HG02571 (cell line): ENCODE measurements at regions not wholly inside any gene's neighbourhood (a gene's known extent, or its start where the extent isn't known, plus 50 kb on each side); places are given as distances from the start of the nearest gene placed in this dataset.
"Not testable (repeated sequence)": the region's sequence is repeated elsewhere in the genome, so short reads cannot be mapped to it uniquely, and the experiment has no call there.

Source experiments
- ATAC-seq: cut with Tn5 transposase; IDR thresholded peaks from one replicate; pipeline ENCODE4 v1.9.1; 2021; ENCODE audit warnings: mild to moderate bottlenecking, moderate library complexity; ENCODE audit not compliant: unreplicated experiment

DNA sequence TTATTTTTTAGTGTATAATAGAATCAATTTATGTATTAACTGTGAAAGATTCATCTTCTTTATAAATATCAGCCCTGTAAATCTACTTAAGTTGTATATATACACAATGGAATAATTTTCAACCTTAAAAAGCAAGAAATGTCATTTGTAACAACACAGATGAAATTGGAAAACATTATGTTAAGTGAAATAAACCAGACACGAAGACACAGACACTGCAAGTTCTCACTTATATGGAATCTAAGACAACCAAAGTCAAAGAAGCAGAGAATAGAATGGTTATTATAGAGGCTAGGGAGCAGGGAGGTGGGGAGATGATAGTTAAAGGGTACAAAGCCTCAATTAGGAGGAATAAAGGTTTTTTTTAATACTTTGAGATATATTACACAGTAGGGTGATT, 1404.4 kb downstream of the HACE1 start:
- no peak for ATAC-seq

DNA sequence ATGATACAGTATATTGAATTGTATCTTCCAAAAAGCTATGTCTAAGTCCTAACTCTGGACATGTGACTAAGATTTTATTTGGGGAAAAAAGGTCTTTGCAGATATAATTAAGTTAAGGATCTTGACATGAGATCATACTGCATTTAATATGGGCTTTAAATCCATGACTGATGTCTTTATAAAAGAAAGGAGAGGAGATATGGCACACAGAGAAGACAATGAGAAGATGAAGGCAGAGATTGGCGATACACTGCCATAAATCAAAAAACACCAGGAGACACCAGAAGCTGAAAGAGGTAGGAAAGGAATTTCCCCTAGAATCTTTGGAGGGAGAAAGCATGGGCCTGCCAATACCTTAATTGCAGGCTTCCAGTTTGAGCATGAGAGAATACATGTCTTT, 1450.2 kb downstream of the HACE1 start:
- no peak for ATAC-seq

DNA sequence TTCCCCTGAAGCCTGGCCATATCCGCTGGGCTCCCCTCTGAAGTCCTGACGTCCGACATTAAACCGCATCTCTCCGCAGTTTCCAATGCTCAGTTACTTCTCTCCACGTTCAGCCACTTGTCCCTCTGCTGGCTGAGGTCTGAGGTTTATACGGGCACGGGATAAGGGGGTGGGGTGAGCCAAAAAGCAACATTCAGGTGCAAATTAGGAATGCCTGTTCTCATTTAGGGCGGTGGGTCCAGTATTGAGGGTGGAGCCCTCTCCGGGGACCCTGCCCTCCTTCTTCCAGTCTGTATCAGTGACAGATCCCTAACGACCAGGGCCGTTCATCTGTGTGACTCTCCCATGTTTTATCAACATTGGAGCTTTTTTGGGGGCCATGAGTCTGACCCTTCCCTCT, 1454.4 kb downstream of the HACE1 start:
- no peak for ATAC-seq

DNA sequence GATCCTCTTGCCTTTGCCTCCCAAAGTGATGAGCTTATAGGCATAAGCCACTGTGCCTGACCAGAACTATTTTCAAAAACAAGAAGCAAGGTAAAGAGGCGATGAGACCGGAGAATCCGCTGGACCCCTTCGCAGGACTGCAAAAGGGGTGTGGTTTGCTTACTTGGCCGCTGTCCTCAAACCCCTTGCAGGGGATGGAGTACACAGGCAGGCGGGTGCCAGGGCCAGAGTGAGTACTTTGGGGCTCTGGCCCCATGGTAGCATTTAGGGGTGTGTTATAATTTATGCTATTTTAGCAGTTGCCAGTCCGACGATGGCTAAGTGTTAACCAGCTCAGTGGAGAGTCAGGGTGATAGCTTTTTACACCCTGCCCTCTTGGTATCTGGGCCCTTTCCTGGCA, 1454.9 kb downstream of the HACE1 start:
- no peak for ATAC-seq

DNA sequence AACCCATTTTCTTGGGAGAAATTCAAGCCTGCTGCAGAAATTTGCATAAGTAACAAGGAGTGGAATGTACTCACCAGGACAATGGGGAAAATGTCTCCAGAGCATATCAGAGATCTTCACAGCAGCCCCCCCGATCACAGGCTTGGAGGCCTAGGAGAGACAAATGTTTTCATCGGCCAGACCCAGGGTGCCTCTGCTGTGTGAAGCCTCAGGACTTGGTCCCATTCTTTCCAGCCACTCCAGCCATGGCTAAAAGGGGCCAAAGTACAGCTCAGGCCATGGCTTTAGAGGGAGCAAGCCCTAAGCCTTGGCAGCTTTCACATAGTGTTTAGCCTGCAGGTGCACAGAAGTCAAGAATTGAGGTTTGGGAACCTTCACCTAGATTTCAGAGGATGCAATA, 1463.0 kb downstream of the HACE1 start:
- no peak for ATAC-seq

DNA sequence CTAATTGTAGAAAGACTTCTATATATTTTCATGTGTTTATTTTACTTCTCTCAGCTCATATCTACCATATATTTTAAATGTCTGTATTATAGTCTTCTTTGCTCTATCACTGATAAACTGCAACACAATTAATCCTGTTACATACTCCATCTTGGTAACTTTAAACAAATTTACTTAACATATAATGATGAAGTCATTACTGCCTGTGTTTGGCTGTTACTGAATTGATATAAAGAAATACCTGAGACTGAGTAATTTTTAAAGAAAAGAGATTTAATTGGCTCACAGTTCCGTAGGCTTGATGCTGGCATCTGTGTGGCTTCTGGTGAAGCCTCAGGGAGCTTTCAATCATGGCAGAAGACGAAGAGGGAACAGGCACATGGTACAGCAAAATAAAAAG, 1480.4 kb downstream of the HACE1 start:
- no peak for ATAC-seq

DNA sequence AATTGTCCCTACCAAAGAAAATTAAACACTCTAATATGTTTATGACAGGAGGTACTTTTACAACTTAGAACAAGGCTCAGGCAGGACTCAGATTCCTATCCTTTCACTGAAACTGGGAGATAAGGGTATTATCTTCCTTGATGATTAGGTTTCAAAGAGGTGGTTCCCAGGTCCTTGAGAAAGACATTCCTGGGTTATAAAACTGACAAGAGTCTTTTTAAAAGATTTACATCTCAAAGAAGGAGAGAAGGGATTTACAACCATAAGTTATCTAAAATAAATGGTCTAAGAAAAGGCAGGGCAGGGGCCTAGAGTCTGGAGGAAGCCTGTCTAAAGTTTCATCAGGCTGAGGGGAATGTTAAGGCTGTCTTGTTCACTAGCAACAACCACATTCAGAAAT, 1492.5 kb downstream of the HACE1 start:
- ATAC-seq: no peak

DNA sequence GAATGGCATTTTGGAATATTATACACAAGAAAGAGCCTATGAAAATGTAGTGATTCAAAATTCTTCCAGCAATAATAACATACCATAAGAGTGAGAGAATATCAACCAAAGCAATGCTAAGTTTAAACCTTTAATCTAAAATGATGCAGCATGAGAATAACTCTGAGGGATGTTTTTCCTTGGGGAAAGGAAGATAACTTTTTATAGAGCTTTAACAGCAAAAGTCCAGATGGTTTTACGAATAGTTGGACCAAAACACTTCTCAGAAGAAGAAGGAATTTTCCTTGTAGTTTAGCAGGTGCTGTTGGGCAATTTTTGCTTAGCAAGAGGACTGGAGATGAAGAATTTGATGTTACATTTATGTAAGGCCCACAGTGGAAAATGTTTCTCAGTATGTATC, 1503.2 kb downstream of the HACE1 start:
- ATAC-seq: no peak

DNA sequence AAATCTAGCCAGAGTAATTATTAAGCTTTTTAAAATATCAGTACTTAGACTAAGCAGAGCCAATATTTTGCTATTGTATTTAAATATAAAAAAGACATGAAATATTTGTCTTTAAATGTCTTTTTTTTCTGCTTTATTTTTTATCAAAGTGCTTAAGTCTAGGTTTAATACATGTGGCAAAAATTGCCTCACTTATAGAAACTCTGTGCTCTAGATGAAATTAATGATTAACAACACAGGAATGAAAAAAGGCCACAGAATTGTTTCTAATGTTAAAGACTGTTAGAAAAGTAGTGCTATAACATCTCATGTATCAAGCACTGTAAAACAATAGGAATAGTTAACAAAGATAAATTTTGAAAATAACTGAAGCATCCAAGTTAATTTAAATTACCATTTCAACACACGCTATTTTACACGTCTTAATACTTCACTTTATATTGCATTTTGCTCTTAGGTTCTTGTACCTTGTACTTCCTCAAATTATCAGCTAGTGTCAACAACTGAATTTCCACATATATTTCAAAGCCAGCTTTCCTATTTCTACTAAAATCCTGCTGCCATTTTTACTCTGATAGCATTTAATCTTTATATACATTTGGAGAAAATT, 1515.1 kb downstream of the HACE1 start:
- ATAC-seq: no peak

DNA sequence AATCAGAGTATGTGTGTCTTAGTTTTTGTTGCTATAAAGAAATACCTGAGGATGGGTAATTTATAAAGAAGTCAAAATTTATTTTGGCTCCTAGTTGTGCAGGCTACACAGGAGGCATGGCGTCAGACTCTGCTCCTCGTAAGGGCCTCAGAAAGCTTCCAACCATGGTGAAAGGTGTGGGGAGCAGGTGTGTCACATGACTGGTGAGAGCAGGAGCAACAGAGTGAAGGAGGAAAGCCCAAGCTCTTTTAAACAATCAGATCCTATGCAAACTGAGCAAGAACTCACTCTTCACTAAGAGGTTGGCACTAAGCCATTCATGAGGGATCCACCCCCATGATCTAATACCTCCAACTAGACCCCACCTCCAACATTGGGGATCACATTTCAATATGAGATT, 1524.3 kb downstream of the HACE1 start:
- no peak for ATAC-seq

DNA sequence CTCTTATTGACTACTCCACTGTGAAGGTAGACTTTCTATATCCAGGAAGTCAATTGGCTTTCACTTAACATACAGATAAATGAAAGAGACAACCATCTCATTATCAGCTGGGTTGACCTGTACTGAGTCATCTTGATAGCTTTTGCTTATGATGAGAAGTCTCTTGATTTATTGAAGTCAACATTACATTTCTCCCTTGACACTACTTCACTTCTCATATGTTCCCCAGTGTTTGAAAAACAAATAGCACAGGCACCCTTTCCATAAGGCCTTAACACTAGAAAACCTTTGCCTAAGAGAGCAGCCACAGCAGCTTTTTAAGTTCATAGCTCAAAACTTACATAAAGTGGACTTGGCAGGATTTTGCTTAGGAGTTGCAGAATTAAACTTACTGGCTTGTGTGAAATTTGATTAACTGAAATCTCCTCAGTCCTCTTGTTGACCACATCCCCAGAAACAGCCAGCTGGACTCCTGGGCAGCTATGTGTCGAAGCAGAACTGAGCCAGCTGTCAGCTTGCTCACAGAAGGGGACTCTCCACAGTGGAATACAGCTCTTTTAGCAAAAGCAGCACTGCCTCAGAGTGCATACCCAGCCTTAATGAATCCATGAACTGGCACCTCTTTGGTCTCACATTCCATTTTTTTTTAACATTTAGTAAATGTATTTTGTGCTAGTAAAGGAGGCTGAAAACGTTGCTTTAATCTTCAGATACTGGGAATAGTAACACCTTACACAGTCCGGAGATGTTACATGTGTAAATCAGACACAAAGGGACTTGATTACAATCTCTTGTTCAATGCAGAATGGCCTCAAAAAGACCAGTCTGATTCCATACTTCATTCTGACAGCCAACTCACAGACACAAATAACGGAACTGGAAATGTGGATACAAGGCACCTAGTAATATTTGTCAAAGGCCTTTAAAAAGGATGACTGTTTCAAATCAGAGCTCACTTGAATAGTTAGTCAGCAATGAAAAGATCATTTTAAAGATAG, 1532.7 kb downstream of the HACE1 start:
- ATAC-seq: no peak

DNA sequence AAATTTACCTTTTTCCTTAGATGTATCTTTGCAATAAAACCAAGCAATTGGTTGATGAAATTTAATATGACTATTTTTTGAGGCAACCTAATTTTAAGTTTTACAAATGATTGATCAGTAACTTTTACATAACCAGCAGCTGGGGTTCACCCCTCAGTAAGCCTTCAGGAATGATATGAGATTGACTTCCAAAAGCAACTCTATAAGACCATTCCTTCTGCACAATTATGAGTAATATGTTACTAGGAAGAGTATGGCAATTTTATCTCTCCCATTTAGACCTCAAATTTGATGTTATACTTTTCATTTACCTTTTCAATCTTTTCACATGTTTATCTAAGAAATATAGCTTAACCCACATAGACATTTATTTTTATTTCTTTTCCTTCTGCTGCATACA, 1546.3 kb downstream of the HACE1 start:
- ATAC-seq: no peak

DNA sequence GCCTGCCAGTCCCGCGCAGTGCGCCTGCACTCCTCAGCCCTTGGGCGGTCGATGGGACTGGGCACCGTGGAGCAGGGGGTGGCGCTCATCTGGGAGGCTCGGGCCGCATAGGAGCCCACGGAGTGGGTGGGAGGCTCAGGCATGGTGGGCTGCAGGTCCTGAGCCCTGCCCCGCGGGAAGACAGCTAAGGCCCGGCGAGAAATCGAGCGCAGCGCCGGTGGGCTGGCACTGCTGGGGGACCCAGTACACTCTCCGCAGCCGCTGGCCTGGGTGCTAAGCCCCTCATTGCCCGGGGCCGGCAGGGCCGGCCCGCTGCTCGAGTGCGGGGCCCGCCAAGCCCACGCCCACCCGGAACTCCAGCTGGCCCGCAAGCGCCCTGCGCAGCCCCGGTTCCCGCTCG, 1565.3 kb downstream of the HACE1 start:
- not testable (repeated sequence) for ATAC-seq

DNA sequence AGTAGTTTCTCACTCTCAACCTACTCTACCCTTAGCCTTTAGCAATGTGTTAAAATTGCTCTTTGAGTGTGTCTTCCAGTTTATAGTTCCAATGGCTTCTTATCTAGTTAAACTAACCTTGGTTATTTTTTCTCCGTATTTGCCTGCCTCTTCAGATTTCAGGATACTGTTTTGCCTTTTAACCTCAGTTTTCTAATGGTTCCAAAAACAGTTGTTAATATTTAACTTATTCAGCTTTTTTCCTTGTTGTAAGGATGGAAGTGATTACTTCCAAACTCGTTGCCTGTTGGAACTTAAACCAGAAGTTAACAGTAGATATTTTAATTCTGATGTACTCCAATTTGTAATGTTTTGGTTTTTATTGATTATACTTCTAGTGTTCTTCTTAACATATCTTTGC, 1574.9 kb downstream of the HACE1 start:
- ATAC-seq: no peak

DNA sequence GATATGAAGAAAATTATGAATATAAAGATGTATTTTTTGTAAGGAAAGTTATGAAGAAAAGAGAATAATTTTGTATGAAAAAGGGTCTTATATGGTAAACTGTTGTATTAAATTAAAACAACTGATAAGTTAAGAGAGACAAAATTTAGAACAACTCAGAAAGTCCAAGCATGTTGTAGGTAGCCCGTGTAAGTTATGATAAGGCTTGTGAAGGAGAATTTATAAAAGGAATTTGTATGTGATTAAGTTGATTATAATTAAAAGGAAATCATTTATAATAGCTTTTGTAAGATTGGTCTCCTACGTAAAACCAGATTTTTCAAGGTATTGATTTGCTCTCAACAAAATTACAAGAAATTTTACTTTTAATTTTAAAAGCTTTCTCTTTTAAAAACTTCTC, 1579.3 kb downstream of the HACE1 start:
- ATAC-seq: no peak

DNA sequence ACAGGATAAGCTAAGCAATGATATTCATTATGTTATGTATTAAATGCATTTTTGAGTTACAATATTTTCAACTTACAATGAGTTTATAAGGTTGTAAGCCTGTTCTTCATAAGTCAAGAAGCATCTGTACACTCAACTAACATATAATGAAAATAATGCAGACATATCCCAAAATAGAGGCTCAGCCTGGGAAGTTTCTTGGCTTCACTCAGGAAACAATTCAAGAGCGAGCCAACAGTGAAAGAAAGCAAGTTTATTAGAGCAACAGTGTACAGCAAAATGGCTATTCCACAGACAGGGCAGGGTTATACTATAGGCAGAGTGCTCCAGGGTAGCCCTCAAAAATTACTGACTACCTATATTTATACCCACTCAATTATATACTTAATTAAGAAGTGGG, 1581.8 kb downstream of the HACE1 start:
- ATAC-seq: no peak

DNA sequence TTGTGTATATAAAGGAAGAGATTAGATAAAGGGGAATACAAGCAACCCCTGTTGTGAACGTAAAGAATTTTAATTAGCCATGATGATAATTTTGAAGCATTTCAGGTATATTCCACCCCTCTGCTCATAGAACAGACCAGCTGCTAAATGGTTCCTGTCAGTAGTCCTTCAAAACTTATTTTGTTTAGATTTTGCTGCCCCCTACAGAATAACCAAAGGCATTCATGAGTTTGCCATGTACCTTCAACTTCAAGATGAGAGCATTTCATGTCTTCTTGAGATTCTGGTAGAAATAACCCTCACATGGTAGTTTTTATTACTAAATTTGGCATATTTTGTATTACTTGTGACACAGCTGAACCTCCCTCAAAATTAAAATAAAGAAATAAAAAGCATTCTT, 1586.7 kb downstream of the HACE1 start:
- ATAC-seq: no peak

DNA sequence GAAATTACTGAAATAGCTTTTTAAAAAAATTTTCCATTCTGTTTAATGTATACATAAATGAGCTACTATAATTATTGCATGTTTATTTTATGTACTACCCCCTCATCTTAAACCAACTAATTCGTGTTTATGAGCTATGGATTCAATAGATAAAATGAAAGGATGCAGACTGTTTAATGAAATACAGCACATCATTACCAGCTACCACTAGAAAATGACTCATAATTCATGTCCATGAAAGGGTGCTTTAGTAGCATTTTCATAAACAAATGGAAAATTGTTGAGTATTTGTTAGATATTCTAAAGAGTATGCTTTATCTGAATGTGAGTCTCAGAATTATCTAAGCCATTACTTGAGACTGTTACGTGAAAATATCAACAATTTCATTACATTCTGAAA, 1590.1 kb downstream of the HACE1 start:
- no peak for ATAC-seq

DNA sequence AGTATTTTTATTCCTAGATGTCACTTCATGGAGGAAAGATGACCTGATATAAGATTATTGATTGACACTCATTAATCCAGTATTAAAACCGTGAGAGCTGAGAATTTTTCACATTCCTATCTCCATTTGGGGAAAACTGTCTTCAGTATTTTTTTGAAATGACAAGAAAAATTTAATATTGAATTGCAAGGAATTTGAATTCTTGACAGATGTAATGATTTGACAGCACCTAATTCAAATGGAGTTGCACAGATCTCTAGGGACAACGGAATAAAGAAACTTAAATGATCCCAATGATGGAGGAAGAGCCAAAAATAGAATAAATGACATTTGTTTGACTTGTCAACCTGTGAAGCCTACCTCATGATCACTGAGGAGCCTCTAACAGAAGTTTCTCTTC, 1591.4 kb downstream of the HACE1 start:
- no peak for ATAC-seq

DNA sequence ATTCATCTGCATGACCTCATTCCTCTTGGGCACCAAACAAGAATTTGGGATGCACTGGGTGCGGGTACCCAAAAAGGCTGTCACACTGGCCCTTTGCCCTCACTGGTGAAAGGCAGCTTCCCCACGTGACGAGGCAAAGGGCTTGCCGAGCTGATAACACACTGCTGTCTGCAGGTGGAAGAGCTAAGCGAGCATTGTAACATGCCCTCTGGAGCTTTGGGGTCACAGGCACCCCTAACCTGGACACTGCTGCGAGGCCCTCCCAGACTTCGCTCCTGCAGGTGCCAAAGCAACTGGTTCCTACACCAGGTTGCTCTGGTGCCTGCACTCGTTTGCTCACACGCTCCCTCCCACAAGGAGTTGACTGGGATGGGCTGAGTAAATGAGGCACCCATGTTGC, 1595.7 kb downstream of the HACE1 start:
- no peak for ATAC-seq

DNA sequence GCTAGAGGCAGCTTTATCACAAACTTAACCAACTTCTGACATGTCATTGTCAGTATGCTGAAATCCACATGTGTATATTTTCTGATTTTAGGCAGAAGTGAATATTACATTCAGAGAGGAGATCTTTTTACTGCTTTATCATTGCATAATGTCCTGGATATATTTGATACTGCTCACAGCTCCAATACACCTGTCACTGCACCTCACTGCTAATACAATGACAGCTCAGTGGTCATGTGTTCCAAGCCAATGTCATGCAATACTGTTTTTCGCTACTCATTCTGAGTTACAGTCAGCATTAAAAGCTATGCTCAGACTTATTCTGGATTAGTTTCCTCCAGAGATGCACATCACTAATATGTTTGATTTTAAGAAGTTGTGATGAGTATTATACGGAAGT, 1604.6 kb downstream of the HACE1 start:
- ATAC-seq: no peak

DNA sequence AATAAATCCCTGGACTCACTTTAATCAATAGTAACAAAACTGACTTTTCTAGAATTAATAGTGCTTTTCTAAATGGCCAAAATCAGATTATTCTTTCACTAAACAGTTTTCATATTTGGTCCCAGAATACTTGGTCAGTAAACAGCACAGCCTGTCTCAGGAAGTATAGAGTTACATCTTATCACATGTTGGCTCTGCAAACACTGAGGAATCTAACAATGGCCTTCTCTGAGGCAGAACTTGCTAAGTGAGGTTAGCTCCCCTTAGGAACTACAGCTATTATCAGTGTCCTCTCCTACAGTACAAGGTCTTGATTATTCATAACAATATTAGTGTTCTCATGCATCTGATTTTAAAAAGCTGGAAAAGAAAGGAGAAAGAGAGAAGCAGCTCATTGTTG, 1622.8 kb downstream of the HACE1 start:
- ATAC-seq: no peak
